HL-60 (cell line): ENCODE measurements at regions not wholly inside any gene's neighbourhood (a gene's known extent, or its start where the extent isn't known, plus 50 kb on each side); places are given as distances from the start of the nearest gene placed in this dataset.
A peak's percentile ranks its signal among the peaks of the same experiment; 100 is the strongest.

Experiments
- DNase-seq, 2 experiments: peaks; one replicate each; pipeline ENCODE4 v3.0.0-alpha.2; 2010 to 2020; ENCODE audit warnings: low read depth in 1 of 2, low spot score in 1 of 2
- H3K27ac ChIP-seq: fragments of 250-450 bp; sonication (Bioruptor Pico); replicated peaks from 2 replicates; pipeline ENCODE4 v1.5.1; 2020; ENCODE audit warnings: mild to moderate bottlenecking, moderate library complexity
- H3K27me3 ChIP-seq: fragments of 250-450 bp; sonication (Bioruptor Pico); 2 replicates; pipeline ENCODE4 v1.5.1; 2021; ENCODE audit warnings: mild to moderate bottlenecking, moderate library complexity; ENCODE audit not compliant: insufficient read depth, poor library complexity, severe bottlenecking
- H3K4me3 ChIP-seq: replicated peaks from 2 replicates; pipeline ENCODE4 v1.5.1; 2011; ENCODE audit warnings: mild to moderate bottlenecking, control low read depth, low read length; ENCODE audit not compliant: insufficient read depth
- GABPA ChIP-seq: IDR thresholded peaks from 2 replicates; pipeline ENCODE4 v1.6.1; 2012; ENCODE audit warnings: low read depth
- POLR2AphosphoS5 ChIP-seq: IDR thresholded peaks from 2 replicates; pipeline ENCODE4 v1.6.1; 2012; ENCODE audit warnings: low read depth
- SPI1 ChIP-seq: IDR thresholded peaks from 2 replicates; pipeline ENCODE4 v1.6.1; 2012; ENCODE audit warnings: low read depth, mild to moderate bottlenecking, borderline replicate concordance
- TF ChIP-seq, protein P1 (sequence below): IDR thresholded peaks from one replicate; pipeline ENCODE4 v1.5.1; 2011; ENCODE audit warnings: low read length, control low read depth, inconsistent platforms; ENCODE audit not compliant: insufficient read depth
- TF ChIP-seq, protein P2 (sequence below): IDR thresholded peaks from 2 replicates; pipeline ENCODE4 v1.6.1; 2012; ENCODE audit warnings: low read depth; ENCODE audit not compliant: insufficient replicate concordance

DNA sequence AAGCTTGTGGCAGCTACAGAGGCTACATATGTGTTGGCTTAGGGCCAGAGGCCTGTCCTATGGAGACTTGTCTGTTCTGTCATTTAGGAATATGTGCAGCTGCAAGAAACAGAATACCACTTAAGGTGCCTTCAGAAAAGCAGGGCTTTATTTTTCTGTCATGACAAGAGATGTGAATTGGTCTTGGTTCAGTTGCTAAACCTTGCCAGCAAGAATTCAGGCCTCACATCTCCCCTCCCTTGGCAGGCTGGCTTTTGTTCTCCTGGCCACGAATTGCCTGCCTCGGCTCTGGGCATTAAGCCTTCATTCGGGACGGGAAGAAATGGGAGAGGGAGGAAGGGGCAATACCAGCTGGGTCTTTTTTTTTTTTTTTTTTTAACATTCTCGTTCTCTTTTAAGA lies 82.4 kb upstream of the TGM3 start:
- Histone ChIP-seq H3K4me3 (no peak overlapping the region), H3K27me3 (no peaks in the 10 kb centered on the region), H3K27ac (no peak overlapping the region)
- TF ChIP-seq POLR2AphosphoS5 (no peak), SPI1 (no peak), GABPA (no peak)
- TF ChIP-seq, protein P1, sequence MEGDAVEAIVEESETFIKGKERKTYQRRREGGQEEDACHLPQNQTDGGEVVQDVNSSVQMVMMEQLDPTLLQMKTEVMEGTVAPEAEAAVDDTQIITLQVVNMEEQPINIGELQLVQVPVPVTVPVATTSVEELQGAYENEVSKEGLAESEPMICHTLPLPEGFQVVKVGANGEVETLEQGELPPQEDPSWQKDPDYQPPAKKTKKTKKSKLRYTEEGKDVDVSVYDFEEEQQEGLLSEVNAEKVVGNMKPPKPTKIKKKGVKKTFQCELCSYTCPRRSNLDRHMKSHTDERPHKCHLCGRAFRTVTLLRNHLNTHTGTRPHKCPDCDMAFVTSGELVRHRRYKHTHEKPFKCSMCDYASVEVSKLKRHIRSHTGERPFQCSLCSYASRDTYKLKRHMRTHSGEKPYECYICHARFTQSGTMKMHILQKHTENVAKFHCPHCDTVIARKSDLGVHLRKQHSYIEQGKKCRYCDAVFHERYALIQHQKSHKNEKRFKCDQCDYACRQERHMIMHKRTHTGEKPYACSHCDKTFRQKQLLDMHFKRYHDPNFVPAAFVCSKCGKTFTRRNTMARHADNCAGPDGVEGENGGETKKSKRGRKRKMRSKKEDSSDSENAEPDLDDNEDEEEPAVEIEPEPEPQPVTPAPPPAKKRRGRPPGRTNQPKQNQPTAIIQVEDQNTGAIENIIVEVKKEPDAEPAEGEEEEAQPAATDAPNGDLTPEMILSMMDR: no peak
- TF ChIP-seq, protein P2, sequence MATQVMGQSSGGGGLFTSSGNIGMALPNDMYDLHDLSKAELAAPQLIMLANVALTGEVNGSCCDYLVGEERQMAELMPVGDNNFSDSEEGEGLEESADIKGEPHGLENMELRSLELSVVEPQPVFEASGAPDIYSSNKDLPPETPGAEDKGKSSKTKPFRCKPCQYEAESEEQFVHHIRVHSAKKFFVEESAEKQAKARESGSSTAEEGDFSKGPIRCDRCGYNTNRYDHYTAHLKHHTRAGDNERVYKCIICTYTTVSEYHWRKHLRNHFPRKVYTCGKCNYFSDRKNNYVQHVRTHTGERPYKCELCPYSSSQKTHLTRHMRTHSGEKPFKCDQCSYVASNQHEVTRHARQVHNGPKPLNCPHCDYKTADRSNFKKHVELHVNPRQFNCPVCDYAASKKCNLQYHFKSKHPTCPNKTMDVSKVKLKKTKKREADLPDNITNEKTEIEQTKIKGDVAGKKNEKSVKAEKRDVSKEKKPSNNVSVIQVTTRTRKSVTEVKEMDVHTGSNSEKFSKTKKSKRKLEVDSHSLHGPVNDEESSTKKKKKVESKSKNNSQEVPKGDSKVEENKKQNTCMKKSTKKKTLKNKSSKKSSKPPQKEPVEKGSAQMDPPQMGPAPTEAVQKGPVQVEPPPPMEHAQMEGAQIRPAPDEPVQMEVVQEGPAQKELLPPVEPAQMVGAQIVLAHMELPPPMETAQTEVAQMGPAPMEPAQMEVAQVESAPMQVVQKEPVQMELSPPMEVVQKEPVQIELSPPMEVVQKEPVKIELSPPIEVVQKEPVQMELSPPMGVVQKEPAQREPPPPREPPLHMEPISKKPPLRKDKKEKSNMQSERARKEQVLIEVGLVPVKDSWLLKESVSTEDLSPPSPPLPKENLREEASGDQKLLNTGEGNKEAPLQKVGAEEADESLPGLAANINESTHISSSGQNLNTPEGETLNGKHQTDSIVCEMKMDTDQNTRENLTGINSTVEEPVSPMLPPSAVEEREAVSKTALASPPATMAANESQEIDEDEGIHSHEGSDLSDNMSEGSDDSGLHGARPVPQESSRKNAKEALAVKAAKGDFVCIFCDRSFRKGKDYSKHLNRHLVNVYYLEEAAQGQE: no peak
- no peak for DNase-seq

DNA sequence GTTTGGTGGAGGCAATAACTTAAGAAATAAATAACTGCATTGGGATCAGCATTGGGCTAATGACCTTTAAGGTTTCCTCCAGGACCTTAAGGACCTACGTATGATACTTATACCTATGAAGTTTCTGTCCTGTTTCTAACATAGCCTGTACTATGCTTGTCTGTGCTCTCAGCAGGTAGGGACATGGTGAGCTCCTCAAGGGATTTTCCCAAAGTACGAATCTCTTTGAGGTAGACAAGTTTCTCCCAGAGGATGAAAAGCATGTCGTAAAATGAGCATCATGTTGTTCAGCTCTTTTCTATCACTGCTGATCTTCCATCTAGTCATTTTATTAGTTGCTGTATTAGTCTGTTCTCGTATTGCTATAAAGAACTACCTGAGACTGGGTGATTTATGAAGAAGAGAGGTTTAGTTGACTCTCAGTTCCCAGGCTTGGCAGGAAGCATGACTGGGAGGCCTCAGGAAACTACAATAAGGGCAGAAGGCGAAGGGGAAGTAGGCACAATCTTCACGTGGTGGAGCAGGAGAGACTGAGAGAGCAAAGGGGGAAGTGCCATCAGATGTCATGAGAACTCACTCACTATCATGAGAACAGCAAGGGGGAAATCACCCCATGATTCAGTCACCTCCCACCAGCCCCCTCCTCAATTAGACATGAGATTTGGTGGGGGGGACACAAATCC lies 77.8 kb upstream of the TGM3 start:
- DNase-seq: peak; percentile 61 to 89
- no peak for TF ChIP-seq GABPA
- peak; percentile 90 for TF ChIP-seq SPI1
- TF ChIP-seq, protein P2: no peak
- Histone ChIP-seq H3K27ac (peak overlapping the region; percentile 61), H3K27me3 (no peaks in the 10 kb centered on the region), H3K4me3 (no peak overlapping the region)

DNA sequence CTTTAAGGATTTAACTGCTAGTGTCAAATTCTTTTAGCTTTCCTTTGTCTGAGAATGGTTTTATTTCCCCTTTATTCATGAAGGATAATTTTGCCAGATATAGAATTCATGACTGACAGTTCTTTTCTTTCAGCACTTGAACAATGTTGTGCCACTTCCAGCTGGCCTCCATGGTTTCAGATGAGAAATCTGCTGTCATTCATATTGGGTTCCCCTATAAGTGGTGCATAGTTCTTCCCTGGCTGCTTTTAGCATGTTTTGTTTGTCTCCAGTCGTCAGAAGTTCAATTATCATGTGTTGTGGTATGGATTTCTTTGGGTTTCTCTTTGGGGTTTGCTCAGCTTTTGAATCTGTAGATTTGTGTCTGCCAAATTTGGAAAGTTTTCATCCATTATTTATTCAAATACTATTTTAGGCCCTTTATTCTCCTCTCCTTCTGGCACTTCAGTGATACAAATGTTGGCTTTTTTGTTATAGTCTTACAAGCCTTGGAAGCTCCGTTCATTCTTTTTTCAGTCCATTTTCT lies 76.3 kb upstream of the TGM3 start:
- peak in 1 of 2 experiments; percentile 15 for DNase-seq
- Histone ChIP-seq H3K4me3 (no peak overlapping the region), H3K27me3 (no peaks in the 10 kb centered on the region), H3K27ac (no peak overlapping the region)
- TF ChIP-seq GABPA: no peak
- TF ChIP-seq POLR2AphosphoS5: no peak
- TF ChIP-seq SPI1: no peak
- TF ChIP-seq, protein P2: no peak
- TF ChIP-seq, protein P1: no peak
